ENCODE measurements at regions not wholly inside any gene's neighbourhood (a gene's known extent, or its start where the extent isn't known, plus 50 kb on each side); places are given as distances from the start of the nearest gene placed in this dataset.

DNA sequence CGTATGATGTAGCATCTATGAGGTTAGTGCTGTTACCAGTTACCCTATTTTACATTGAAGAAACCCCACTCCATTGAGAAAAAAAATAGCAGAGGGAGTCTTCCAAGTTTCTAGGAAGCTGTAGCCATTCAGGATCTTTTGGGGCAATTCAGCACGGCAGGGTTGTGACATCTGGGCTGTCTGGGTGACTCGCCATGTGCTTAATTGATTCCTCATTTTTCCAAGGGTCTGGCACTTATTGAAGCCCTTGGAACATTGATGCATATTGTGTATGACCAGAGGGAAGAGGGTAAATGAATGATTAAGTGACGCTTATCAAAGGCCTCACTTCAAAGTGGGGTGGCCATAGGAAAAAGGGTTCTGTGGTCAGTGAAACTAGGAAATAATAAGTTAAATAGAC lies 248.7 kb downstream of the ARHGAP12 start:
- ATAC-seq (no peak), DNase-seq (ENCODE audit: low read depth in 1 of 2, low spot score in 1 of 2) (no peak), FAIRE-seq (no peak)
- no peak overlapping the region for H3K27ac ChIP-seq
- TF ChIP-seq HOXB13 (CRISPR knock-in tag; IDR thresholded peaks at IDR 0.05; ENCODE audit: low read depth) (no peak), EHMT2 (IDR thresholded peaks at IDR 0.05; ENCODE audit: low read depth) (no peak), ZC3H11A (IDR thresholded peaks at IDR 0.05) (no peak), ESRRA (IDR thresholded peaks at IDR 0.05; ENCODE audit: borderline replicate concordance, low read length) (no peak), RAD21 (conservative IDR thresholded peaks at IDR 0.05 in 1 of 2, IDR thresholded peaks at IDR 0.05 in 1 of 2) (no peak), PHF8 (IDR thresholded peaks at IDR 0.05; ENCODE audit: borderline replicate concordance, low read depth) (no peak), ZFP36 (IDR thresholded peaks at IDR 0.05; ENCODE audit: borderline replicate concordance, partially characterized antibody) (no peak), FOXS1 (CRISPR knock-in tag; IDR thresholded peaks at IDR 0.05) (no peak), JUN (IDR thresholded peaks at IDR 0.05) (no peak), MYC (IDR thresholded peaks at IDR 0.05; ENCODE audit: borderline replicate concordance, low read length) (no peak), NFE2L2 (conservative IDR thresholded peaks at IDR 0.05; ENCODE audit: low read length) (no peak), SREBF2 (IDR thresholded peaks at IDR 0.05) (no peak), GATA3 (IDR thresholded peaks at IDR 0.05; ENCODE audit: borderline replicate concordance) (no peak), FOSB (CRISPR knock-in tag; IDR thresholded peaks at IDR 0.05) (no peak), USF2 (IDR thresholded peaks at IDR 0.05) (no peak), ZSCAN20 (CRISPR knock-in tag; IDR thresholded peaks at IDR 0.05) (no peak), SMC3 (IDR thresholded peaks at IDR 0.05) (no peak)
- POLR2A ChIA-PET, result no interaction called here
- WGBS (ENCODE audit: missing lambda C conversion rate), result 38% methylated on average over 4 of the region's 4 CpGs
- peaks cover 39% of the 10 kb centered on the region for H3K9me3 ChIP-seq
- CTCF ChIA-PET, result interaction anchor here (0.9 kb wide), 1 partner anchor 11 kb away, joined by 3 read pairs; no protein-coding TSS in a partner anchor
- H3K4me2 ChIP-seq, result no peak overlapping the region
- no peak overlapping the region for H3K4me3 ChIP-seq
- H3K4me1 ChIP-seq, result no peaks in the 10 kb centered on the region

GRCh38 chr10:31678575-31679516 lies 249.8 kb downstream of the ARHGAP12 start:
- ATAC-seq, result no peak
- Histone ChIP-seq H3K4me3 (no peak overlapping the region), H3K27ac (no peak overlapping the region), H3K4me1 (no peaks in the 10 kb centered on the region), H3K4me2 (no peak overlapping the region), H3K9me3 (peaks cover 31% of the 10 kb centered on the region)
- DNase-seq (ENCODE audit: low read depth in 1 of 2, low spot score in 1 of 2), result no peak
- 59% methylated on average over 20 of the region's 20 CpGs for WGBS (ENCODE audit: missing lambda C conversion rate)
- ChIA-PET CTCF (interaction anchor here (0.6 kb wide), 1 partner anchor 24 kb away, joined by 4 read pairs; no protein-coding TSS in a partner anchor), POLR2A (no interaction called here)
- TF ChIP-seq KDM5A (IDR thresholded peaks at IDR 0.05), result no peak
- FAIRE-seq, result no peak

DNA sequence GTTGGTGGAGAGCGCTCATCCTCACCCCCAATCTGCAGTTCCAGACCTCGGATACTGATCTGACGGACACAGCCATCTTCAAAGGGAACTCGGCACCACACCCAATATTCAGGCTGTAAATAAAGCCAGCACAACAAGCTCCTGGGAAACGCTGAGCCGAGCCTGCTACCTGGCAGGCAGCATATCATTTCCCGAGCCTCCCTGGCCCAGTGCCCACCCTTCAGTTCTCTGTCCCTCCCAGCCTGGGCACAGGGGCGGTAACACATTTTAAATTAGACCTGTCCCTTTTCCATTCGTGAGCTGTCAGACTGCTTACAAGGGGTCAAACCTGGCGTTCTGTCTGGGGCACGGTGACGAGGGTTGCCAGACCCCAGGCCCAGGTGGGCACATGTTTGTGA lies 250.5 kb downstream of the ARHGAP12 start:
- H3K9me3 ChIP-seq, result peaks cover 25% of the 10 kb centered on the region
- FAIRE-seq, result no peak
- no peak overlapping the region for H3K4me3 ChIP-seq
- no peak for DNase-seq (ENCODE audit: low read depth in 1 of 2, low spot score in 1 of 2)
- H3K27ac ChIP-seq, result no peak overlapping the region
- H3K4me2 ChIP-seq, result no peak overlapping the region
- POLR2A ChIA-PET, result no interaction called here
- no peak for TF ChIP-seq HOXB13 (CRISPR knock-in tag; IDR thresholded peaks at IDR 0.05; ENCODE audit: low read depth)
- no peak for TF ChIP-seq MAFK (IDR thresholded peaks at IDR 0.05; ENCODE audit: partially characterized antibody)
- TF ChIP-seq TFCP2L1 (CRISPR knock-in tag; IDR thresholded peaks at IDR 0.05), result no peak
- no peak for ATAC-seq
- no peaks in the 10 kb centered on the region for H3K4me1 ChIP-seq
- 50% methylated on average over 12 of the region's 12 CpGs for WGBS (ENCODE audit: missing lambda C conversion rate)
- CTCF ChIA-PET, result no interaction called here
